GM21367 (cell line): ENCODE measurements at regions not wholly inside any gene's neighbourhood (a gene's known extent, or its start where the extent isn't known, plus 50 kb on each side); places are given as distances from the start of the nearest gene placed in this dataset.

Experiments
- ATAC-seq: cut with Tn5 transposase; IDR thresholded peaks from one replicate; pipeline ENCODE4 v1.9.1; 2021; ENCODE audit not compliant: unreplicated experiment

DNA sequence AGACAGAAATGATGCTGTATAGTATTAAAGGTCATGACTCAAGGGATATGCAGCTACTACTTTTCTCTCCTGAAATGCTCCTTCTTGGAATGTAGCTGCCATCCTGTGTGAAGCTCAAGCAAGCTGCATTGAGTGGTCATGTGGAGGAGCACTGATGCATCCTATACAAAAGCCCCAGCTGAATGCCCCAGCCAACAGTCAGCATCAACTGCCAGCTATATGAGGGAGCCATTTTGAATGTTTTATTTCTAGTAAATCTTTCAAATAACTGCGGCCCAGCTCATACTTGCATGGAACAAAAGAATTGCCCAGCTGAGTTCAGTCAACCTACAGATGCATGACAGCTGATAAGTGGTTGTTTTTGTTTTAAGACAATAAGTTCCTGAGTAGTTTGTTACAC, 165.0 kb upstream of the GEMIN8 start:
- no peak for ATAC-seq

DNA sequence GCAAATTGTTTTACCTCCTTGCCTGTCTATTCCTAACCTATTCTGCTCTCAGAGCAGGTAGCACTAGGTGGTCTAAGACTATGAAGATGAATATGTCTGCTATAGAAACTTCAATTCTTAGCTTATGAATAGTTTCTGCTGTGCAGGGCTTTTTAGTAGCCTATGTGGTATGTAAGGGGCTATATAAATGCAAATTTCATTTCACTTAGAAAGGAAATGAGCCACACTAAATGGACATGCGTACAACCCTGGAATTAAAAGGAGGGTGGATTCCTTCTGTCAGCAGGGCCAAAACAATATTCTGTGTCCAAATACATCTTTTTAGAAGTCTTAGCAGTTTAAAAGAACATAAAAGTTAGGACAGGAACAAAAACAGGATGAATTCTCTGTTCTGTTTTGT, 163.9 kb upstream of the GEMIN8 start:
- ATAC-seq: no peak

DNA sequence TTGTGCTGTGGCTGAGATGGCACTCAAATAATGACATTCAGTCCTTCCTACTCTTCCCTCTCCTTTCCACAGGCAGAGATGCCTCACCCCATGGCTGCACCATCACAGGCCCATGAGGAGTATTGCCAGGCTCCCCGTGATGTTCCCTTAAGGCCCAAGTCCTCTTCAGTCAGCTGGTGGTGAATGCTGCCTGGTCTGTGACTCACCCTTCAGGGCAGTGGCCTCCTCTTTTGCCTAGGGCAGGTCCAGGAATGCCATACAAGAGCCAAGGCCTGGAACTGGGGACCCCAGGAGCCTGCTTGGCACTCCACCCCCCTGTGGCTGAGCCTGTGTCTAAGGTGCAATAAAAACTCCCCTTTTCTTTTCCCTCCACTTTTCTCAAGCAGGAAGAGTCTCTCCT, 144.2 kb upstream of the GEMIN8 start:
- no peak for ATAC-seq

DNA sequence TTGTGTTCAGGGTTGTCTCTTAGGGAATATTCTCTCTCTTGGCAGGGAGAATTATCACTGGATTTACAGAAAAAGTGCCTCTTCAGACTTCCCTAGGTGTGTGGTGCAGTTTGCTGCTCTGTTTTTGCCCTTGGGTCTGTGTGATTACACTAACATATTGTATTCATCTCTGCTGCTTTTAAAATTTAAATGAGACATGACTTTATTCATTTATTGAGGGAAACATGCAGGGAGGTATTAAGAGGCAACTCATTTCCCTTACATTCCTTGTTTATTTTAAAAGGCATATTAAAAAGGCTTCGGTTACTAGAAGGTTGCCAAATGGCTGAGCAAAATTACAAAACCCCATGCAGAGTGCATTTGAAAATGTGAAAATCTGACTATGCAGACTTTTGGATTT, 135.1 kb upstream of the GEMIN8 start:
- no peak for ATAC-seq

DNA sequence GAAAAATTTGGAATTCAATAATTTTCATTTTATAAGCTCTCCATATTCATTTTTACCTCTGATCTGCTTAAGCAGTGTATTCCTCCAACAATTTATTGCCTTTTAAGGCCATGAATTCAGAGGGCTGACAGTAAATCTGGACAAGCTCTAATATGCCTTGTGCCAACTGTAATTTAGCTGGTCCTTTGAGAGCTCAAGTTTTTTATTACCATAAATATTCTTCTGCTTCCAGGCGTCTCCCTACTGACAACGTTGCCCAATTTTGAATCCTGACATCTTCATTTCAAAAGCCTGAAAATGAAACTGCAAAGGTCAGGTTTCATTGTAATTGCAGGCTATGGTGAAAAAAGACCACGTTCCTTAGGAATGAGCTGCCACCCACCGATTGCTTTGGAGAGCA, 95.8 kb upstream of the GEMIN8 start:
- ATAC-seq: no peak

DNA sequence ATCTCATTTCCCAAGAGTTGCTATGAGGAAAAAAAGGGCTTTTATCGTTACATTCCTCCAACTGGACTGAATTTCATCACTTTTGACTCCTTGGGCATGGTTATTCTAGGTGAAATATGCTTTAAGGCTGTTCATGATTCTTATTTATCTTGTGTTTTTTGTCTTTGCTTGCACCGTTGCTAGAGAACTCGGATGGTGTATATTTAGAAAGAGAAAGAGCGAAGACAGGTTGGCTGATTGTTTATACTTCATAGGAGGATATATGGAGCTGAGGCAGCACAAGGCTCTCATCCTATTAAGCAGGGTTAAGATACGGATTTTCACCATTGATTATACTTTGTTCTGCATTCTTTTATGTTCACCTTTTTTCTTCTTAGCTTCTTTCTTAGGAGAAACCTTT, 94.9 kb upstream of the GEMIN8 start:
- ATAC-seq: no peak

DNA sequence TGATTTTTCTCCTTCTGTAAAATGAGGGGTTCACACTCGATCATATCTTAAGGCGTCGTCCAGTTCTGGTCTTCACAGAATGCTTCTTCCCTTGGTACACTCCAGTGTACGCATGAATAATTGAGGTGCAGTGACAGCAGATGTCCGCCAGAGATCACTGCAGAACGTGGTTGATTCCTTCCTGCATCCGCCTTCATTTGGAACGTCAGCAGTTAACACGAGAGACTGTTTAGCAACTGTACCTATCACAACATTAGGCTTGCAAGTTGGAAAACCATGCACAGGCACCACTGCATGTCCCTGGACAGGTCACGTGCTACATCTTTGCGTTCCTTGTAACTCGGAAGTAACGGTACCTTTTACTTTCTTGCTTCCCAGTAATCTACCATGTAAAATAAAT, 66.0 kb upstream of the GEMIN8 start:
- ATAC-seq: peak; percentile 62

DNA sequence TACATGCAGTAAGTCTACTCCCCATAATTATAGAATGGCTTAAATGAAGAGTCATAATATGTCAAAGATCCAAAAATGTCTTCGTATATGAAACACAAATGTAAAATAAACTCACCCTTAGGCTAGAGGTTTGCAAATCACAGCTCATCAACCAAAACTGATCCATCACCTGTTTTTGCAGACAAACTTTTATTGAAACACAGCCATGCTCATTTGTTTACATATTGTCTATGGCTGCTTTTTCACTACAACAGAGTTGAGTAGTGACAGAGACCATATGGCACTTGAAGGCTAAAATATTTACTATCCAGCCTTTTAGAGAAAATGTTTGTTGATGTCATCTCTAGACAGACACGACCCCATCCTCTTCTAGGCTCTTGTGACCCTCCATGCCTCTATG, 64.5 kb upstream of the GEMIN8 start:
- no peak for ATAC-seq

DNA sequence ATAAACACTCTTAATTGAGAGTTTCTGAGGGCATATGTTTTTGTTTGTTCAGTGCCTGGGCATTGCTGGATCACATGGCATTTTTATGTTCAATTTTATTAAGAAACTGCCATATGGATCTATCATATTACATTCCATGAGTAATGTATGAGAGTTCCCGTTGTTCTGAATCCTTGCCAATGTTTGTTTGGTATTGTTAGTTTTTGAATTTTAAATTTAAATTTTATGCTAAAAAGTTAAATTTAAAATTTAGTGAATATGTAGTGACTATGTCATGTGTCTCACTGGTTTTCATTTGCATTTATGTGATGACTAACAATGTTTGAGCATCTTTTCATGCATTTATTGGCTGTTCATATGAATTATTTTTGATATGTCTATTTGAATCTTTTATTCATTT, 54.8 kb upstream of the GEMIN8 start:
- ATAC-seq: no peak

DNA sequence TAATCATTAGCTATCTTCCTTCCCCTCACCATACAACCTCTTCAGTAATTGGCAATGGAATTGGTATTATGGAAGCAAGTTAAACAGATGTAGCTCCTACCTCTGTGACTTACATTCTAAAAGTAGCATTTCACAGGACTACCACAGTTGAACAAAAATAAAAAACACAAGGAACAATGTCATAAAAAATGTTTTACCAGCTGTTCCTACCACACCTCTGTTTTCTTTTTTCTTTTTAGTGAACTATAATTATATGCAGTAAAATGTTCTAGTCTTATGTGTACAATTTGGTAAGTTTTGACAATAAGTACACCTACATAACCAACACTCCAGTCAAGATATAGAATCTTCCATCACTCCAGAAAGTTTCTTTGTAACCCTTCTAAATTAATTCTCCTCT, 54.1 kb upstream of the GEMIN8 start:
- ATAC-seq: no peak

DNA sequence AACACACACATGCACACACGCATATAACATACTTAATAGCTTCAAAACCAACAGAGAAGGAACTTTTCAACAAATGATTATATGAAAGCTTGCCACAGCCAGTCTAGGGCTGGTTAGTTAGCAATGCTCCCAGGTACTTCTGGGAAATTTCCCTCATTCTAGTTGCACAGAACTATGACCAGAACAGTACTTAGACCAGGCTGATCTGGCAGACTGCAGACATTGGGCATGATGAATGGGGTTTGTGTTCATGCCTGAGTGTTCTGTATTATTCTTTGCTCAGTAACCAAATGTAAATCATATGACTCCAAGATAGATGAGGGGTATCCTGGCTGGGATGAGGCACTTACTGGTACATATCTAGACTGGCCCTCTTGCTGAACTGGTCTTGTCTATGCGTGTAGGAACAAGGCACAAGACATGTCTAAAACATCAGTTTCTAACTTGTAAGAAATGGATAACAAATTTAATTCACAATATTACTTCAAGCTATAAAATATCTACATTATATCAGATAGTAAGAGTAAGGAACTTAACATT, 50.3 kb upstream of the GEMIN8 start:
- ATAC-seq: no peak
